Karpas-422 (cell line): ENCODE measurements at regions not wholly inside any gene's neighbourhood (a gene's known extent, or its start where the extent isn't known, plus 50 kb on each side); places are given as distances from the start of the nearest gene placed in this dataset.

Source experiments
- DNase-seq: peaks from one replicate; pipeline ENCODE4 v3.0.0-alpha.2; 2015
- H2AFZ ChIP-seq: fragments of 200-600 bp; sonication (generic); 2 replicates; pipeline ENCODE4 v1.6.1; 2014; ENCODE audit warnings: antibody characterized with exemption, low read length, mixed read lengths
- H3K27ac ChIP-seq: fragments of 200-600 bp; sonication (generic); 2 replicates; pipeline ENCODE4 v1.5.1; 2014; ENCODE audit warnings: mild to moderate bottlenecking, low read length, moderate library complexity
- H3K27me3 ChIP-seq: fragments of 200-600 bp; sonication (generic); 2 replicates; pipeline ENCODE4 v1.6.1; 2014; ENCODE audit warnings: low read length, mixed read lengths
- H3K36me3 ChIP-seq: fragments of 200-600 bp; sonication (generic); 2 replicates; pipeline ENCODE4 v1.6.1; 2014; ENCODE audit warnings: low read length, mixed read lengths; ENCODE audit not compliant: insufficient read depth
- H3K4me1 ChIP-seq: fragments of 200-600 bp; sonication (generic); 2 replicates; pipeline ENCODE4 v1.6.1; 2014; ENCODE audit warnings: mild to moderate bottlenecking, low read length, mixed read lengths
- H3K4me2 ChIP-seq: fragments of 200-600 bp; sonication (generic); 2 replicates; pipeline ENCODE4 v1.6.1; 2014; ENCODE audit warnings: low read length, low read depth, mild to moderate bottlenecking; ENCODE audit not compliant: poor library complexity, severe bottlenecking
- H3K4me3 ChIP-seq: fragments of 200-600 bp; sonication (generic); 2 replicates; pipeline ENCODE4 v1.5.1; 2014; ENCODE audit warnings: mild to moderate bottlenecking, antibody characterized with exemption, low read length, mixed read lengths
- H3K79me2 ChIP-seq: fragments of 200-600 bp; sonication (generic); 2 replicates; pipeline ENCODE4 v1.6.1; 2014; ENCODE audit warnings: mild to moderate bottlenecking, low read length, mixed read lengths
- H3K9ac ChIP-seq: fragments of 200-600 bp; sonication (generic); 2 replicates; pipeline ENCODE4 v1.6.0; 2014; ENCODE audit warnings: low read length
- H3K9me2 ChIP-seq: fragments of 200-600 bp; sonication (generic), shearing (Covaris generic); replicated peaks from 2 replicates; pipeline ENCODE4 v1.6.0; 2014; ENCODE audit warnings: mild to moderate bottlenecking, low read length, moderate library complexity; ENCODE audit not compliant: insufficient read depth
- H3K9me3 ChIP-seq: fragments of 300-700, 200-600 bp; sonication (generic); 2 replicates; pipeline ENCODE4 v1.6.1; 2014; ENCODE audit warnings: low read length, mixed read lengths
- H4K20me1 ChIP-seq: fragments of 200-600 bp; sonication (generic); 2 replicates; pipeline ENCODE4 v1.6.1; 2014; ENCODE audit warnings: mild to moderate bottlenecking, antibody characterized with exemption, low read length, low read depth; ENCODE audit not compliant: insufficient read depth

DNA sequence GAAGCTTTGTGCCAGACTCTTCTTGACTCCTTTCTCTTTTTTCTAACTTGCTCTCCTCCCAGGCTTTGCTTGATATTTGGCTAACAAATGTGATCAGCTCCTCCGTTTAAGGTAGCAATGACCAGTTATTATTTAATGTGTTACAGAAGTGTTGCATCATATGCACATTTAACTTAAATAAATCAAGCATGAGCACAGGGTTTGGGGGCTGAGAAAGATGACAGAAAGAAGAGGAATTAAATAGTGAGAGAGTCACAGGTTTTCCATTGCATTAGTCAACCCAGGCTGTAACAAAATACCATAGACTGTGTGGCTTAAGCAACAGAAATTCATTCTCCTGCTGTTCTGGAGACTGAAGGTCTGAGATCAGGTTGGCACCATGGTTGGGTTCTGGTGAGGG lies 343.8 kb downstream of the RPRM start:
- H2AFZ ChIP-seq: no peak overlapping the region
- no peaks in the 10 kb centered on the region for H3K4me1 ChIP-seq
- H3K9me3 ChIP-seq: no peaks in the 10 kb centered on the region
- H3K9me2 ChIP-seq: no peaks in the 10 kb centered on the region
- H3K27ac ChIP-seq: no peak overlapping the region
- DNase-seq: no peak
- no peaks in the 10 kb centered on the region for H4K20me1 ChIP-seq
- H3K36me3 ChIP-seq: no peaks in the 10 kb centered on the region
- H3K4me3 ChIP-seq: no peak overlapping the region
- no peaks in the 10 kb centered on the region for H3K79me2 ChIP-seq
- H3K9ac ChIP-seq: no peak overlapping the region
- no peaks in the 10 kb centered on the region for H3K27me3 ChIP-seq
- H3K4me2 ChIP-seq: no peak overlapping the region

- H3K4me3 ChIP-seq: no peak overlapping the region
- H3K27me3 ChIP-seq: no peaks in the 10 kb centered on the region
- DNase-seq: no peak
- H2AFZ ChIP-seq: no peak overlapping the region
- H3K9me3 ChIP-seq: no peaks in the 10 kb centered on the region
- H3K9me2 ChIP-seq: no peaks in the 10 kb centered on the region
- no peak overlapping the region for H3K4me2 ChIP-seq
- H4K20me1 ChIP-seq: no peaks in the 10 kb centered on the region
- H3K4me1 ChIP-seq: no peaks in the 10 kb centered on the region
- no peaks in the 10 kb centered on the region for H3K36me3 ChIP-seq
- no peaks in the 10 kb centered on the region for H3K79me2 ChIP-seq
- no peak overlapping the region for H3K9ac ChIP-seq
- H3K27ac ChIP-seq: no peak overlapping the region
Observed at GRCh38 chr2:153133716-153134115, 344.8 kb downstream of the RPRM start.

DNA sequence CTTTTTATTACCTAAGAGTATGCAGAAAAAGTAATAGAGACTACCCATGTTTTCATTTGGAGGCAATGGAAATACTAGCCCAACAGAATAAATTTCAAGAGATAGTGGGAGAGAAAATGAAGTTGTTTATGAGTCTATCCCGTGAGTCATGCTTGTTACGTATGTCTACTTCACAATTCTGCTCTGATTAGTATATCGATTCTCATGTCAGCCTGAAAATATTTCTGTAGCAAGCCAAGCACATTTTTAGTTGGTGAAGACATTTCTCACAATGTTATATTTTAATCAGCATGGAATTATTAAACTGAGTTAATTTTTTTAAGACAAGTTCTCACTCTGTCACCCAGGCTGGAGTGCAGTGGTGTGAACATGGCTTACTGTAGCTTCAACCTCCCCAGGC lies 346.1 kb downstream of the RPRM start:
- no peak overlapping the region for H3K9ac ChIP-seq
- H3K4me2 ChIP-seq: no peak overlapping the region
- H2AFZ ChIP-seq: no peak overlapping the region
- no peaks in the 10 kb centered on the region for H3K36me3 ChIP-seq
- H4K20me1 ChIP-seq: no peaks in the 10 kb centered on the region
- no peak overlapping the region for H3K4me3 ChIP-seq
- no peaks in the 10 kb centered on the region for H3K4me1 ChIP-seq
- no peaks in the 10 kb centered on the region for H3K79me2 ChIP-seq
- H3K9me2 ChIP-seq: 0 out of 2 replicates have a peak, but pooled peaks cover 4% of the 10 kb centered on the region
- no peak for DNase-seq
- no peaks in the 10 kb centered on the region for H3K9me3 ChIP-seq
- H3K27me3 ChIP-seq: no peaks in the 10 kb centered on the region
- no peak overlapping the region for H3K27ac ChIP-seq

DNA sequence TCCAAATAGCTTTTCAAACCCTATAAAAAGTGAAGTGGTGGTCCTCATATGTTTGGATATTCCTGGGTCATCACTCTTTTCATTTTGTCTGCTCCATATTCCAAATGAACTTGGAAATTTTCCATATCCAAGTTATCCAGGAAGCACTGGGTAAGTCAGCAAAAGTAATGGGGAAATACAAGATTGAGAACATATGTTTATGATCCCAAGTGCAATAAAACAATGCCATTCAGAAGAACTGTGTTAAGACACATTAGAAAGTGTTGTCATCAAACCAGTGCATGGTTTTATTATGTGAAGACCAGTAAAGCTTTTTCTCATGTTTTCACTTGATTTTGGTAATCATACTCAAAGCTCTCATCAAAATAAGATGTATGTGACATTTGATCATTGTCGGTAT lies 363.4 kb downstream of the RPRM start:
- Histone ChIP-seq H3K36me3 (no peaks in the 10 kb centered on the region), H3K9ac (no peak overlapping the region), H2AFZ (no peak overlapping the region), H3K79me2 (no peaks in the 10 kb centered on the region), H3K4me1 (no peaks in the 10 kb centered on the region), H3K9me2 (no peaks in the 10 kb centered on the region), H4K20me1 (no peaks in the 10 kb centered on the region), H3K9me3 (no peaks in the 10 kb centered on the region), H3K27me3 (peaks cover 3% of the 10 kb centered on the region; the same call in 1 of the 2 replicates), H3K4me2 (no peak overlapping the region), H3K27ac (no peak overlapping the region), H3K4me3 (no peak overlapping the region)
- no peak for DNase-seq

DNA sequence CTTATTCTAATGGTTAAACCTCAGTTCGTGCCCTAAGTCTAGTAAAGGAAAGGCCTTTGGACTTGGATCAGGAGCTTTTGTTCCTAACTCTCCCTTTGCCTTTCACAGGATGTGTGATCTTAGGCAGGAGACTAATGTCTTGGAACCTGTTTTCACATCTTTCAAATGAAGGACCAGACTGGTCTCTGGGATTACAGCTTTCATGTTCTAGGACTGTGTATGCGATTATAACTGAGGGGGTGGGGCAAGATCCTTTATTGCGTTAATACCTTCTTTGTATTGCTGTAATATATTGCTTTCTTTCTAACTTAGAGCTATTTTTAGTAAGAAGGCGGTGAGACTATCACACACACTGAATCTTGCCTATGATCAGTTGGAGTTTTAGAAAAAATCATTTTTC lies 368.1 kb downstream of the RPRM start:
- Histone ChIP-seq H3K4me1 (no peaks in the 10 kb centered on the region), H3K4me3 (no peak overlapping the region), H3K9me3 (no peaks in the 10 kb centered on the region), H3K79me2 (no peaks in the 10 kb centered on the region), H2AFZ (no peak overlapping the region), H3K9me2 (no peaks in the 10 kb centered on the region), H3K36me3 (no peaks in the 10 kb centered on the region), H3K9ac (no peak overlapping the region), H4K20me1 (no peaks in the 10 kb centered on the region), H3K4me2 (no peak overlapping the region), H3K27me3 (peaks cover 3% of the 10 kb centered on the region; the same call in 1 of the 2 replicates), H3K27ac (no peak overlapping the region)
- DNase-seq: no peak

- H3K4me1 ChIP-seq: no peaks in the 10 kb centered on the region
- H3K9me3 ChIP-seq: no peaks in the 10 kb centered on the region
- no peaks in the 10 kb centered on the region for H3K9me2 ChIP-seq
- H3K27me3 ChIP-seq: peaks cover 3% of the 10 kb centered on the region; the same call in 1 of the 2 replicates
- no peaks in the 10 kb centered on the region for H4K20me1 ChIP-seq
- H2AFZ ChIP-seq: no peak overlapping the region
- H3K27ac ChIP-seq: no peak overlapping the region
- no peaks in the 10 kb centered on the region for H3K36me3 ChIP-seq
- H3K9ac ChIP-seq: no peak overlapping the region
- H3K79me2 ChIP-seq: no peaks in the 10 kb centered on the region
- H3K4me2 ChIP-seq: no peak overlapping the region
- H3K4me3 ChIP-seq: no peak overlapping the region
- no peak for DNase-seq
Observed at GRCh38 chr2:153109793-153110192, 368.8 kb downstream of the RPRM start.

- no peaks in the 10 kb centered on the region for H3K4me1 ChIP-seq
- H3K4me2 ChIP-seq: no peak overlapping the region
Observed at GRCh38 chr2:153106802-153107477, 371.6 kb downstream of the RPRM start.

DNA sequence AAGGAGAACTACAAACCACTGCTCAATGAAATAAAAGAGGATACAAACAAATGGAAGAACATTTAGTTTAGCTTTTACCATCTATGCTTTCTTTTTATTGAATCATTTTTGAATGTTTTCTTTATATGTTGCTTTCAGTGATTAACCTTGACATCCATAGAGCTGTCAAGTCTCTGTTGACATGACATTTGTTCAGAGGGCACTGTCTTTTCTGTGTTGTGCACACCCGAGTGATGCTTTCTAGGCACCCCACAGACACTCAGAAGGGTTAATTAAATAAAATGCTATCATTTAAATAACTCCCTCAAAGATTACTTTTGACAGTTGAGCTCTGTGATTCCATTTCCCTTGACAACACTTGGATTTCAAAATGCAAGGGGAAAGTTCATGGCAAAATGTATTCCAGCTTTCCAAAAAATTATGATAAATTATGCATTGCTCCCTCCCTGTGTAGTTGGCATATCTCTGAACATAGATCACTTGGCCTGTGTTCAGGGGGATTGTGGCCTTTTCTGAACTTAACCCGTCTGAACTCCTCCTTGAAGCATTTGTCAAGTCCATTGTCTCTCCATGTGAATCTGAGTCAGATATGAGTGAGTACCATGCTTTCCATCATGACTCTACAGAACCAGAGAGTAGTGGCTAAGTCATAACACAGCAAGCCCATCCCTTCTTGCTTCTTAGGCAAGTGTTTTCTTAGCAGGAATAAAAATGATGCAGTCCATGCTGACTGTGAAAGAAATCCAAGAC lies 372.6 kb downstream of the RPRM start:
- no peaks in the 10 kb centered on the region for H3K27me3 ChIP-seq
- no peak overlapping the region for H3K9ac ChIP-seq
- no peaks in the 10 kb centered on the region for H3K9me3 ChIP-seq
- no peak overlapping the region for H3K4me3 ChIP-seq
- no peaks in the 10 kb centered on the region for H3K79me2 ChIP-seq
- H3K36me3 ChIP-seq: no peaks in the 10 kb centered on the region
- H3K9me2 ChIP-seq: no peaks in the 10 kb centered on the region
- no peaks in the 10 kb centered on the region for H3K4me1 ChIP-seq
- no peak overlapping the region for H3K27ac ChIP-seq
- DNase-seq: no peak
- H3K4me2 ChIP-seq: no peak overlapping the region
- H4K20me1 ChIP-seq: no peaks in the 10 kb centered on the region
- H2AFZ ChIP-seq: no peak overlapping the region

More at GRCh38 chr2:153106802-153107477, 371.6 kb downstream of the RPRM start:
- Histone ChIP-seq H3K79me2 (no peaks in the 10 kb centered on the region), H2AFZ (no peak overlapping the region), H3K9me2 (no peaks in the 10 kb centered on the region), H3K4me3 (no peak overlapping the region), H3K36me3 (no peaks in the 10 kb centered on the region), H3K9ac (no peak overlapping the region), H3K9me3 (no peaks in the 10 kb centered on the region), H4K20me1 (no peaks in the 10 kb centered on the region), H3K27me3 (no peaks in the 10 kb centered on the region; the same call in 1 of the 2 replicates), H3K27ac (no peak overlapping the region)
- no peak for DNase-seq
